ENCODE measurements at regions not wholly inside any gene's neighbourhood (a gene's known extent, or its start where the extent isn't known, plus 50 kb on each side); places are given as distances from the start of the nearest gene placed in this dataset.

DNA sequence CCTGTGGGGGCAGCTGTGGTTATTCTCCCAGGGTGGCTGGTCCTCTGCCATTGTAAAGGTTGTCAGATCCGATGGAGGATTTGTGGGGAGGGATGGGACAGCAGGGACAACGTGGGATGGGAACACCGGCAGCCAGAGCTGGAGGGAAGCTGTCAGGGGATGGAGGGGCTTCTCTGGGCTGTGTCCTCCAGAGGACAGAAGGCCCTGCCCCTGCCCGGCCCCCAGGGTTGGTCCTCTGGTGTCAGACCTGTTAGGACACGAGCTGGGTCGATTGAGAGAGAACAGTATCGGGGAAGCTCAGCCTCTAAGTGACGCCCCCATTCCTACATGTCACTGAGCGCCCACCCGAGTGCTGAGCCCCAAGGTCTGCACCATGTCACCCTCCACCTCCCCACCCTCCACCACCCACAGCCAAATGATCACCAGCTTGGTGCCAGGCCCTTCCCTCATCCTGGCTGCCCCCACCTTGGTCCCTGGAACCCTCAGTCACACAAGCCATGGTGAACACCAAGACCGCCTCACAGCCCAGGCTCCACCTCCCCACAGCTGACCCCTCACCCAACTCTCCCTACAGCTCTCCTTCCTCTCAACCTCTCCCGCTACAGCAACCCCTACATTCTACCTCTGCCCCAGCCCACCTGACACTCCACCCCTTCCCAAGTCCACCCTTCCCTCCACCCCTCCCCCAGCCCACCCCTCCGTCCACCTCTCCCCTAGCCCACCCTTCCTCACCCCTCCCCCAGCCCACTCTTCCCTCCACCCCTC is 244.4 kb downstream of the MATN1 start:
- DNase-seq (no peak), ATAC-seq (no peak)
- Histone ChIP-seq H3K4me3 (no peak overlapping the region), H3K4me1 (no peaks in the 10 kb centered on the region), H3K36me3 (no peaks in the 10 kb centered on the region), H3K27ac (no peak overlapping the region), H3K9me3 (peaks cover 0 to 33% (median 22%) of the 10 kb centered on the region in 11 donors), H3K27me3 (peaks cover 0 to 5% (median 0%) of the 10 kb centered on the region in 7 donors)
- WGBS, 2 donors = 84 to 87% methylated on average over 12 of the region's 13 CpGs
- TF ChIP-seq, protein P1, sequence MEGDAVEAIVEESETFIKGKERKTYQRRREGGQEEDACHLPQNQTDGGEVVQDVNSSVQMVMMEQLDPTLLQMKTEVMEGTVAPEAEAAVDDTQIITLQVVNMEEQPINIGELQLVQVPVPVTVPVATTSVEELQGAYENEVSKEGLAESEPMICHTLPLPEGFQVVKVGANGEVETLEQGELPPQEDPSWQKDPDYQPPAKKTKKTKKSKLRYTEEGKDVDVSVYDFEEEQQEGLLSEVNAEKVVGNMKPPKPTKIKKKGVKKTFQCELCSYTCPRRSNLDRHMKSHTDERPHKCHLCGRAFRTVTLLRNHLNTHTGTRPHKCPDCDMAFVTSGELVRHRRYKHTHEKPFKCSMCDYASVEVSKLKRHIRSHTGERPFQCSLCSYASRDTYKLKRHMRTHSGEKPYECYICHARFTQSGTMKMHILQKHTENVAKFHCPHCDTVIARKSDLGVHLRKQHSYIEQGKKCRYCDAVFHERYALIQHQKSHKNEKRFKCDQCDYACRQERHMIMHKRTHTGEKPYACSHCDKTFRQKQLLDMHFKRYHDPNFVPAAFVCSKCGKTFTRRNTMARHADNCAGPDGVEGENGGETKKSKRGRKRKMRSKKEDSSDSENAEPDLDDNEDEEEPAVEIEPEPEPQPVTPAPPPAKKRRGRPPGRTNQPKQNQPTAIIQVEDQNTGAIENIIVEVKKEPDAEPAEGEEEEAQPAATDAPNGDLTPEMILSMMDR (IDR thresholded peaks at IDR 0.05) = no peak
- intact Hi-C loops (cut with DNase I) = no loop called here

DNA sequence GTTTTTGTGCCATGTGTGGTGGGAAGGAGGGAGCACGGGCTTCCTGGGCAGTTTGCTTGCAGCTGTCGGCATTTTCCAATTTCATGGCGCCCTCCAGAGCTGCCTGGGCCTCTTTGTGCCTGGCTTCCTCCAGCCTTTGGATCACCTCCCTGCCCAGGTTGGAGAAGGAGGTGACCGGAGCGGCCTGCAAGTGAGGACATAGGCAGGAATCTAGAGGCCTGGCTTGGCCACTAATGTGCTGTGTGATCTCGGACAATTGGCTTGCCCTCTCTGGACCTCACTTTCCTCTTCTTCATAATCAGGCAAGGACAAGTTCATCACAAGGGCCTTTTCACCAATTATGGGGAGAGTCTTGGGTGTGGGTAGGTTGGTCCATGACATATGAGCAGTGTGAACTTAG is 245.1 kb downstream of the MATN1 start:
- intact Hi-C loops (cut with DNase I) = no loop called here
- no peaks in the 10 kb centered on the region for H3K4me1 ChIP-seq
- peaks cover 0 to 32% (median 21%) of the 10 kb centered on the region in 11 donors for H3K9me3 ChIP-seq
- H3K36me3 ChIP-seq = no peaks in the 10 kb centered on the region
- 82 to 95% methylated on average over 6 of the region's 6 CpGs for WGBS, 2 donors
- DNase-seq = no peak
- no peak overlapping the region for H3K4me3 ChIP-seq
- H3K27ac ChIP-seq = no peak overlapping the region
- TF ChIP-seq, protein P1 (IDR thresholded peaks at IDR 0.05) = no peak
- ATAC-seq = no peak
- peaks cover 0 to 5% (median 0%) of the 10 kb centered on the region in 7 donors for H3K27me3 ChIP-seq

- H3K36me3 ChIP-seq = no peaks in the 10 kb centered on the region
- peaks cover 0 to 5% (median 0%) of the 10 kb centered on the region in 7 donors for H3K27me3 ChIP-seq
- TF ChIP-seq, protein P1 (IDR thresholded peaks at IDR 0.05) = no peak
- H3K9me3 ChIP-seq = peaks cover 0 to 25% (median 16%) of the 10 kb centered on the region in 11 donors
- ATAC-seq = no peak
- no peaks in the 10 kb centered on the region for H3K4me1 ChIP-seq
- intact Hi-C loops (cut with DNase I) = no loop called here
- H3K27ac ChIP-seq = no peak overlapping the region
- no peak for DNase-seq
- 72 to 76% methylated on average over 8 of the region's 8 CpGs for WGBS, 2 donors
- no peak overlapping the region for H3K4me3 ChIP-seq
These were observed 245.8 kb downstream of the MATN1 start for GRCh38 chr1:30477588-30477987.

GRCh38 chr1:30476911-30477459 is 246.4 kb downstream of the MATN1 start:
- DNase-seq = no peak
- TF ChIP-seq, protein P1 (IDR thresholded peaks at IDR 0.05) = no peak
- intact Hi-C loops (cut with DNase I) = no loop called here
- no peaks in the 10 kb centered on the region for H3K36me3 ChIP-seq
- WGBS, 2 donors = 85 to 87% methylated on average over 8 of the region's 8 CpGs
- H3K9me3 ChIP-seq = peaks cover 0 to 19% (median 10%) of the 10 kb centered on the region in 11 donors
- H3K27me3 ChIP-seq = peaks cover 0 to 5% (median 0%) of the 10 kb centered on the region in 7 donors
- ATAC-seq = no peak
- H3K4me3 ChIP-seq = no peak overlapping the region
- H3K27ac ChIP-seq = no peak overlapping the region
- H3K4me1 ChIP-seq = no peaks in the 10 kb centered on the region

Measured in heart right ventricle (tissue), 16 donors.